H1 (cell line): ENCODE measurements at regions not wholly inside any gene's neighbourhood (a gene's known extent, or its start where the extent isn't known, plus 50 kb on each side); places are given as distances from the start of the nearest gene placed in this dataset.

Source experiments
- CTCF ChIA-PET: fragments of 300-600 bp; sonication (Branson Sonifier 250); formaldehyde crosslinking; loops from one replicate; lab custom pipeline; 2021; ENCODE audit not compliant: partially characterized antibody; lab: Charles Lee
- POLR2A ChIA-PET: fragments of 300-600 bp; sonication (Branson Sonifier 250); formaldehyde crosslinking; loops from one replicate; lab custom pipeline; 2021; ENCODE audit warnings: inconsistent platforms; ENCODE audit not compliant: partially characterized antibody; lab: Charles Lee
- DNase-seq, 2 experiments: peaks; one replicate each; pipeline versions ENCODE4 v3.0.0 to v3.0.0-alpha.2; 2010 to 2022; ENCODE audit warnings: low spot score in 2 of 2, low read depth in 1 of 2, mixed read lengths in 1 of 2
- FAIRE-seq: peaks from 2 replicates; lab custom pipeline; 2011; peaks lifted over from hg19 to GRCh38; lab: Jason Lieb, UNC
- H2AFZ ChIP-seq: 2 replicates; pipeline ENCODE4 v1.8.1; 2012; ENCODE audit warnings: low read length, inconsistent platforms
- H2AK5ac ChIP-seq: 2 replicates; pipeline ENCODE4 v1.6.1; 2013; ENCODE audit warnings: low read depth, low read length
- H2BK120ac ChIP-seq: replicated peaks from 2 replicates; pipeline ENCODE3; 2013; ENCODE audit warnings: low read depth, low read length, inconsistent platforms
- H2BK12ac ChIP-seq: 2 replicates; pipeline ENCODE4 v1.6.1; 2013; ENCODE audit warnings: low read depth, low read length
- H2BK15ac ChIP-seq: 2 replicates; pipeline ENCODE4 v1.6.1; 2013; ENCODE audit warnings: low read length
- H2BK20ac ChIP-seq: 2 replicates; pipeline ENCODE4 v1.6.1; 2013; ENCODE audit warnings: low read length
- H2BK5ac ChIP-seq: 2 replicates; pipeline ENCODE4 v1.6.1; 2013; ENCODE audit warnings: low read depth, low read length
- H3K14ac ChIP-seq: 2 replicates; pipeline ENCODE4 v1.6.1; 2013; ENCODE audit warnings: inconsistent platforms; ENCODE audit not compliant: insufficient read length
- H3K18ac ChIP-seq: 2 replicates; pipeline ENCODE4 v1.6.1; 2013; ENCODE audit warnings: low read length; ENCODE audit errors: extremely low read depth
- H3K23ac ChIP-seq: 2 replicates; pipeline ENCODE4 v1.6.1; 2013; ENCODE audit warnings: inconsistent platforms; ENCODE audit not compliant: insufficient read length
- H3K23me2 ChIP-seq: 2 replicates; pipeline ENCODE4 v1.6.1; 2013; ENCODE audit warnings: low read depth, low read length
- H3K27ac ChIP-seq: 2 replicates; pipeline ENCODE4 v1.6.1; 2011; ENCODE audit warnings: low read depth, low read length, inconsistent platforms
- H3K27me3 ChIP-seq, 4 experiments: replicated peaks in 1 of 4; 1 replicate in 1 of 4; 2 replicates in 3 of 4; pipeline versions ENCODE4 v1.6.1 to v1.8.1; 2011 to 2013; ENCODE audit warnings: low read length in 3 of 4, mild to moderate bottlenecking in 3 of 4, inconsistent platforms in 2 of 4, mixed read lengths in 2 of 4, moderate library complexity in 1 of 4; ENCODE audit not compliant: control insufficient read depth in 3 of 4, insufficient read depth in 3 of 4; ENCODE audit errors: extremely low read depth in 1 of 4
- H3K36me3 ChIP-seq, 4 experiments: 2 replicates each; pipeline versions ENCODE4 v1.6.1 to v1.8.1; 2011 to 2013; ENCODE audit warnings: mild to moderate bottlenecking in 4 of 4, low read length in 3 of 4, moderate library complexity in 2 of 4, control low read depth in 1 of 4, inconsistent platforms in 1 of 4; ENCODE audit not compliant: insufficient read depth in 4 of 4, control insufficient read depth in 2 of 4
- H3K4ac ChIP-seq: replicated peaks from 2 replicates; pipeline ENCODE3; 2013; ENCODE audit warnings: low read length, low read depth, mixed read lengths, inconsistent platforms; ENCODE audit not compliant: insufficient read length
- H3K4me1 ChIP-seq, 4 experiments: replicated peaks in 1 of 4; 1 replicate in 1 of 4; 2 replicates in 3 of 4; pipeline versions ENCODE4 v1.6.1 to v1.8.1; 2011 to 2013; ENCODE audit warnings: low read length in 3 of 4, inconsistent platforms in 2 of 4, mixed read lengths in 1 of 4; ENCODE audit not compliant: insufficient read depth in 4 of 4, control insufficient read depth in 3 of 4
- H3K4me2 ChIP-seq, 2 experiments: 2 replicates each; pipeline versions ENCODE4 v1.6.1 to v1.8.1; 2011 to 2013; ENCODE audit warnings: low read depth in 2 of 2, low read length in 2 of 2, control low read depth in 1 of 2, inconsistent platforms in 1 of 2, mild to moderate bottlenecking in 1 of 2; ENCODE audit not compliant: insufficient read depth in 1 of 2
- H3K4me3 ChIP-seq, 4 experiments: fragments of 200-600, 300-600 bp in 1 of 4; sonication (generic), shearing (Covaris generic), sonication (Bioruptor Twin) in 1 of 4; 2 replicates each; pipeline versions ENCODE4 v1.5.1 to v1.8.1; 2011 to 2016; ENCODE audit warnings: low read length in 4 of 4, low read depth in 3 of 4, control low read depth in 2 of 4, inconsistent platforms in 2 of 4, mild to moderate bottlenecking in 2 of 4, mixed read lengths in 1 of 4, moderate library complexity in 1 of 4; ENCODE audit not compliant: insufficient read depth in 2 of 4; ENCODE audit errors: extremely low read depth in 1 of 4
- H3K56ac ChIP-seq: replicated peaks from 2 replicates; pipeline ENCODE3; 2013; ENCODE audit warnings: low read depth, mild to moderate bottlenecking, mixed read lengths, low read length, inconsistent platforms; ENCODE audit not compliant: insufficient read length
- H3K79me1 ChIP-seq: 2 replicates; pipeline ENCODE4 v1.6.1; 2013; ENCODE audit warnings: low read depth, low read length, control low read depth
- H3K79me2 ChIP-seq, 2 experiments: 2 replicates each; pipeline versions ENCODE4 v1.6.1 to v1.8.1; 2012 to 2013; ENCODE audit warnings: low read length in 2 of 2, mild to moderate bottlenecking in 2 of 2, inconsistent platforms in 1 of 2; ENCODE audit not compliant: insufficient read depth in 2 of 2, control insufficient read depth in 1 of 2
- H3K9ac ChIP-seq, 4 experiments: replicated peaks in 1 of 4; 1 replicate in 1 of 4; 2 replicates in 3 of 4; pipeline versions ENCODE4 v1.6.1 to v1.8.1; 2011 to 2013; ENCODE audit warnings: low read depth in 3 of 4, low read length in 3 of 4, control low read depth in 2 of 4, mild to moderate bottlenecking in 2 of 4, moderate library complexity in 2 of 4, inconsistent platforms in 1 of 4; ENCODE audit errors: extremely low read depth in 1 of 4
- H3K9me3 ChIP-seq, 2 experiments: 2 replicates each; pipeline versions ENCODE4 v1.6.1 to v1.8.1; 2012 to 2013; ENCODE audit warnings: mild to moderate bottlenecking in 2 of 2, moderate library complexity in 2 of 2, control low read depth in 1 of 2, inconsistent platforms in 1 of 2, low read depth in 1 of 2, low read length in 1 of 2, mixed read lengths in 1 of 2; ENCODE audit not compliant: insufficient read depth in 2 of 2
- H4K20me1 ChIP-seq, 2 experiments: replicated peaks in 1 of 2; 2 replicates each; pipeline versions ENCODE3 to v1.8.1; 2011 to 2013; ENCODE audit warnings: inconsistent platforms in 2 of 2, low read length in 2 of 2, mild to moderate bottlenecking in 1 of 2; ENCODE audit not compliant: insufficient read depth in 2 of 2, control insufficient read depth in 1 of 2
- H4K5ac ChIP-seq: 2 replicates; pipeline ENCODE4 v1.6.1; 2013; ENCODE audit warnings: low read length, low read depth, mixed read lengths, inconsistent platforms; ENCODE audit not compliant: insufficient read length
- H4K8ac ChIP-seq: 2 replicates; pipeline ENCODE4 v1.8.0; 2013; ENCODE audit warnings: mild to moderate bottlenecking, moderate library complexity, low read length, inconsistent platforms; ENCODE audit not compliant: insufficient read depth; ENCODE audit errors: extremely low read depth
- H4K91ac ChIP-seq: replicated peaks from 2 replicates; pipeline ENCODE3; 2013; ENCODE audit warnings: low read length, mixed read lengths, inconsistent platforms; ENCODE audit not compliant: insufficient read length
- CBX8 ChIP-seq: fragments of 300-800, 300-1000 bp; sonication (generic); IDR thresholded peaks from 2 replicates; pipeline ENCODE4 v1.7.1; 2016; ENCODE audit warnings: low read depth, low read length, borderline replicate concordance
- CHD1 ChIP-seq: IDR thresholded peaks from 2 replicates; pipeline ENCODE4 v1.6.1; 2012; ENCODE audit warnings: low read depth, low read length, improper control_type of control experiment
- CREB1 ChIP-seq: IDR thresholded peaks from 2 replicates; pipeline ENCODE4 v1.6.1; 2012; ENCODE audit warnings: inconsistent platforms
- EGR1 ChIP-seq: IDR thresholded peaks from 2 replicates; pipeline ENCODE4 v1.6.1; 2011; ENCODE audit warnings: low read depth, low read length, borderline replicate concordance
- GABPA ChIP-seq: IDR thresholded peaks from 2 replicates; pipeline ENCODE4 v1.6.1; 2011; ENCODE audit warnings: mild to moderate bottlenecking, low read length, moderate library complexity, borderline replicate concordance; ENCODE audit not compliant: insufficient read depth
- HDAC2 ChIP-seq, 2 experiments: fragments of 300-600 bp in 1 of 2; sonication (generic) in 1 of 2; IDR thresholded peaks; 2 replicates each; pipeline ENCODE4 v1.6.1; 2011 to 2012; ENCODE audit warnings: low read depth in 2 of 2, low read length in 2 of 2, mild to moderate bottlenecking in 2 of 2, moderate library complexity in 2 of 2, borderline replicate concordance in 1 of 2, inconsistent platforms in 1 of 2
- MAFK ChIP-seq: IDR thresholded peaks from 2 replicates; pipeline ENCODE4 v1.6.1; 2012; ENCODE audit warnings: low read depth, mild to moderate bottlenecking, improper control_type of control experiment, low read length
- NRF1 ChIP-seq: IDR thresholded peaks from 2 replicates; pipeline ENCODE4 v1.6.1; 2011; ENCODE audit warnings: mild to moderate bottlenecking, low read depth, low read length, improper control_type of control experiment
- RFX5 ChIP-seq: IDR thresholded peaks from 2 replicates; pipeline ENCODE4 v1.6.1; 2011; ENCODE audit warnings: low read depth, low read length, improper control_type of control experiment, borderline replicate concordance
- SIN3A ChIP-seq, 2 experiments: IDR thresholded peaks in 1 of 2; conservative IDR thresholded peaks in 1 of 2; 2 replicates each; pipeline ENCODE4 v1.6.1; 2011 to 2012; ENCODE audit warnings: low read length in 2 of 2, improper control_type of control experiment in 1 of 2, low read depth in 1 of 2, mild to moderate bottlenecking in 1 of 2
- SP2 ChIP-seq: IDR thresholded peaks from 2 replicates; pipeline ENCODE4 v1.6.1; 2012; ENCODE audit warnings: mild to moderate bottlenecking, low read length, inconsistent platforms
- TCF12 ChIP-seq: IDR thresholded peaks from 2 replicates; pipeline ENCODE4 v1.6.1; 2011; ENCODE audit warnings: low read depth, mild to moderate bottlenecking, low read length
- YY1 ChIP-seq: IDR thresholded peaks from 2 replicates; pipeline ENCODE4 v1.6.1; 2011; ENCODE audit warnings: low read depth, mild to moderate bottlenecking, low read length
- WGBS, 2 experiments: shearing (Covaris generic) in 1 of 2; methylation state at CpG; one replicate each; pipeline versions ENCODE4 v1.1.6 to v1.1.7; 2013 to 2015; ENCODE audit warnings: low lambda C conversion rate in 2 of 2, mixed read lengths in 2 of 2, inconsistent platforms in 1 of 2, low coverage in 1 of 2, missing lambda C conversion rate in 1 of 2; ENCODE audit not compliant: insufficient replicate concordance in 2 of 2, insufficient coverage in 1 of 2, insufficient read length in 1 of 2; ENCODE audit errors: extremely low coverage in 1 of 2, missing lambda C conversion rate in 1 of 2; 5-methylcytosine and 5-hydroxymethylcytosine counted together

DNA sequence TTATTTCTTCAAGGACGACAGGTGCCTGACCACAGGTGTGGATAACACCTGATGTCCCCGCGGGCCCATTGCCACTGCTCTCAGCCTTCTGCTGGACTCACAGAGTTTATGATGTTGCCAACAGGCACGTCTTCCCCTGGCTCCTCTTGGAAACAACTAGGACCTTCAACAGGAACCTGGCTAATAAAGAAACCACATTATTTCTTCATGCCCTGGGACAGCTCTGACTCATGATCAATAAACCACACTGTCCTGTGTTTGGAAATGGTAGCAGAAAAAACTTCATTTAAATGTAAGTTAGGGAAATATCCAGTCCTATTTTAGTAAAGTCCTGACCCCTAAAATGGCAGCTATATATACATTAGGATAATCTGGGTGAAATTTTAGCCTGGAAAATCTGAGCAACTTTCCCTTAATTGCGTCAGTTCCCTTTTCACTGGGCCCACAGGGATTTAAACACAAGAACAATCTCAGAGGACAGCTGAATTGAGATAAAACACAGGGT is 158.9 kb downstream of the VAPA start:
- H2BK20ac ChIP-seq = no peak overlapping the region
- H2BK120ac ChIP-seq = no peak overlapping the region
- H3K36me3 ChIP-seq = no peaks in the 10 kb centered on the region
- no peak overlapping the region for H2AK5ac ChIP-seq
- peaks cover 2 to 7% (median 5%) of the 10 kb centered on the region in 4 experiments; a peak in 6 of 7 replicates for H3K4me1 ChIP-seq
- no peaks in the 10 kb centered on the region for H4K20me1 ChIP-seq
- H3K23ac ChIP-seq = no peak overlapping the region
- H3K23me2 ChIP-seq = no peaks in the 10 kb centered on the region
- H3K79me1 ChIP-seq = no peaks in the 10 kb centered on the region
- DNase-seq = no peak
- no peak overlapping the region for H3K27ac ChIP-seq
- H2BK5ac ChIP-seq = no peak overlapping the region
- WGBS, 2 experiments = 85% methylated on average over 5 of the region's 5 CpGs; no CpG with 5 or more reads in 1 of the 2 experiments
- H3K4me2 ChIP-seq = no peak overlapping the region
- FAIRE-seq = no peak
- no peaks in the 10 kb centered on the region for H3K9me3 ChIP-seq
- no peaks in the 10 kb centered on the region for H3K79me2 ChIP-seq
- H2BK12ac ChIP-seq = no peak overlapping the region
- ChIA-PET POLR2A (no interaction called here), CTCF (interaction anchor here (0.6 to 1.0 kb wide), 4 partner anchors 14 to 101 kb away, joined by 3 to 4 read pairs (median 3); no protein-coding TSS in a partner anchor)
- no peak overlapping the region for H4K91ac ChIP-seq
- H3K9ac ChIP-seq = no peak overlapping the region
- TF ChIP-seq GABPA (no peak), CBX8 (no peak), SIN3A (conservative IDR thresholded peaks at IDR 0.05 in 1 of 2, IDR thresholded peaks at IDR 0.05 in 1 of 2; ENCODE audit: low read depth in 1 of 2, low read length in 2 of 2) (no peak), MAFK (no peak), NRF1 (no peak), HDAC2 (IDR thresholded peaks at IDR 0.05; ENCODE audit: borderline replicate concordance in 1 of 2, low read depth in 2 of 2, low read length in 2 of 2) (no peak), EGR1 (no peak), TCF12 (no peak), CHD1 (no peak), RFX5 (no peak), SP2 (no peak), YY1 (no peak), CREB1 (no peak)
- TF ChIP-seq, all 59 proteins: peak for 0
- no peak overlapping the region for H2BK15ac ChIP-seq
- no peak overlapping the region for H3K56ac ChIP-seq
- no peak overlapping the region for H3K14ac ChIP-seq
- no peak overlapping the region for H3K4ac ChIP-seq
- H4K5ac ChIP-seq = no peak overlapping the region
- H3K27me3 ChIP-seq = peaks cover 0 to 1% (median 0%) of the 10 kb centered on the region in 4 experiments; a peak in 1 of 7 replicates
- H3K18ac ChIP-seq = no peak overlapping the region
- H4K8ac ChIP-seq = no peak overlapping the region
- H3K4me3 ChIP-seq = no peak overlapping the region
- H2AFZ ChIP-seq = no peak overlapping the region
